Uterus (tissue), 3 donors: ENCODE measurements at regions not wholly inside any gene's neighbourhood (a gene's known extent, or its start where the extent isn't known, plus 50 kb on each side); places are given as distances from the start of the nearest gene placed in this dataset.

Source experiments
- DNase-seq, 2 donors: peaks; one replicate each; pipeline ENCODE4 v3.0.0-alpha.2; 2019 to 2020
- H3K27ac ChIP-seq, 2 donors: fragments of 200-600 bp; sonication (generic); 1 replicate in 1 of 2; 2 replicates in 1 of 2; pipeline ENCODE4 v1.5.1; 2016 to 2018
- H3K27me3 ChIP-seq, 2 donors: fragments of 200-600 bp; sonication (generic); one replicate each; pipeline ENCODE4 v1.5.1; 2018 to 2019; ENCODE audit warnings: control low read depth in 1 of 2
- H3K36me3 ChIP-seq, 2 donors: fragments of 200-600 bp; sonication (generic); one replicate each; pipeline ENCODE4 v1.5.1; 2019; ENCODE audit warnings: control low read depth in 1 of 2
- H3K4me1 ChIP-seq, 2 donors: fragments of 200-600 bp; sonication (generic); one replicate each; pipeline ENCODE4 v1.5.1; 2018 to 2019; ENCODE audit warnings: control low read depth in 1 of 2
- H3K4me3 ChIP-seq, 2 donors: fragments of 200-600 bp; sonication (generic); 1 replicate in 1 of 2; 2 replicates in 1 of 2; pipeline ENCODE4 v1.5.1; 2018 to 2019; ENCODE audit warnings: mild to moderate bottlenecking in 1 of 2
- H3K9me3 ChIP-seq, 2 donors: fragments of 200-600 bp; sonication (generic); one replicate each; pipeline ENCODE4 v1.5.1; 2019; ENCODE audit warnings: control low read depth in 1 of 2
- CTCF ChIP-seq, 4 experiments: fragments of 200-600 bp in 2 of 4; fragments of 450-650 bp in 2 of 4; sonication (generic) in 2 of 4; IDR thresholded peaks; one replicate each; pipeline ENCODE4 v1.5.1; 2016 to 2019; ENCODE audit warnings: antibody characterized with exemption in 4 of 4, mild to moderate bottlenecking in 2 of 4, moderate library complexity in 1 of 4
- POLR2A ChIP-seq, 2 donors: fragments of 450-650 bp; IDR thresholded peaks; one replicate each; pipeline ENCODE4 v1.6.1; 2016; ENCODE audit warnings: antibody characterized with exemption in 2 of 2, mild to moderate bottlenecking in 1 of 2, moderate library complexity in 1 of 2
- intact Hi-C: fragments of 100-400 bp; cut with DNase I; formaldehyde crosslinking; loops from one replicate; pipeline ENCODE4 v1.15.1; 2023; ENCODE audit warnings: low total_unique reads
- donor health status: DM: yes; HTN: yes; CAD: no.

GRCh38 chr12:40560848-40561247 is 131.4 kb upstream of the CNTN1 start:
- Histone ChIP-seq H3K4me1 (no peaks in the 10 kb centered on the region), H3K9me3 (no peaks in the 10 kb centered on the region), H3K4me3 (no peak overlapping the region), H3K36me3 (no peaks in the 10 kb centered on the region), H3K27ac (no peak overlapping the region), H3K27me3 (no peaks in the 10 kb centered on the region)
- intact Hi-C loops: no loop called here
- no peak for TF ChIP-seq POLR2A (IDR thresholded peaks at IDR 0.05)
- TF ChIP-seq CTCF (IDR thresholded peaks at IDR 0.05): no peak
- no peak for DNase-seq

- Histone ChIP-seq H3K4me1 (no peaks in the 10 kb centered on the region), H3K36me3 (no peaks in the 10 kb centered on the region), H3K27me3 (no peaks in the 10 kb centered on the region), H3K9me3 (no peaks in the 10 kb centered on the region), H3K4me3 (no peak overlapping the region), H3K27ac (no peak overlapping the region)
- intact Hi-C loops: no loop called here
- no peak for DNase-seq
- TF ChIP-seq POLR2A (IDR thresholded peaks at IDR 0.05) (no peak), CTCF (IDR thresholded peaks at IDR 0.05) (no peak)
Observed at GRCh38 chr12:40561395-40561966, 130.8 kb upstream of the CNTN1 start.

GRCh38 chr12:40565029-40565633 is 127.1 kb upstream of the CNTN1 start:
- Histone ChIP-seq H3K27ac (no peak overlapping the region), H3K4me3 (no peak overlapping the region), H3K36me3 (no peaks in the 10 kb centered on the region), H3K9me3 (no peaks in the 10 kb centered on the region), H3K27me3 (no peaks in the 10 kb centered on the region), H3K4me1 (no peaks in the 10 kb centered on the region)
- DNase-seq: no peak
- intact Hi-C loops: no loop called here
- TF ChIP-seq CTCF (IDR thresholded peaks at IDR 0.05) (no peak), POLR2A (IDR thresholded peaks at IDR 0.05) (no peak)

- Histone ChIP-seq H3K27ac (no peak overlapping the region), H3K9me3 (no peaks in the 10 kb centered on the region), H3K27me3 (no peaks in the 10 kb centered on the region), H3K4me3 (no peak overlapping the region), H3K4me1 (no peaks in the 10 kb centered on the region), H3K36me3 (no peaks in the 10 kb centered on the region)
- no peak for TF ChIP-seq CTCF (IDR thresholded peaks at IDR 0.05)
- TF ChIP-seq POLR2A (IDR thresholded peaks at IDR 0.05): no peak
- intact Hi-C loops: no loop called here
- no peak for DNase-seq
Observed at GRCh38 chr12:40566271-40566670, 126.0 kb upstream of the CNTN1 start.

- Histone ChIP-seq H3K4me3 (no peak overlapping the region), H3K9me3 (no peaks in the 10 kb centered on the region), H3K36me3 (no peaks in the 10 kb centered on the region), H3K4me1 (no peaks in the 10 kb centered on the region), H3K27ac (no peak overlapping the region), H3K27me3 (no peaks in the 10 kb centered on the region)
- intact Hi-C loops: no loop called here
- no peak for DNase-seq
- TF ChIP-seq CTCF (IDR thresholded peaks at IDR 0.05) (no peak), POLR2A (IDR thresholded peaks at IDR 0.05) (no peak)
Observed at GRCh38 chr12:40569626-40570179, 122.5 kb upstream of the CNTN1 start.
